ENCODE measurements at regions not wholly inside any gene's neighbourhood (a gene's known extent, or its start where the extent isn't known, plus 50 kb on each side); places are given as distances from the start of the nearest gene placed in this dataset.

DNA sequence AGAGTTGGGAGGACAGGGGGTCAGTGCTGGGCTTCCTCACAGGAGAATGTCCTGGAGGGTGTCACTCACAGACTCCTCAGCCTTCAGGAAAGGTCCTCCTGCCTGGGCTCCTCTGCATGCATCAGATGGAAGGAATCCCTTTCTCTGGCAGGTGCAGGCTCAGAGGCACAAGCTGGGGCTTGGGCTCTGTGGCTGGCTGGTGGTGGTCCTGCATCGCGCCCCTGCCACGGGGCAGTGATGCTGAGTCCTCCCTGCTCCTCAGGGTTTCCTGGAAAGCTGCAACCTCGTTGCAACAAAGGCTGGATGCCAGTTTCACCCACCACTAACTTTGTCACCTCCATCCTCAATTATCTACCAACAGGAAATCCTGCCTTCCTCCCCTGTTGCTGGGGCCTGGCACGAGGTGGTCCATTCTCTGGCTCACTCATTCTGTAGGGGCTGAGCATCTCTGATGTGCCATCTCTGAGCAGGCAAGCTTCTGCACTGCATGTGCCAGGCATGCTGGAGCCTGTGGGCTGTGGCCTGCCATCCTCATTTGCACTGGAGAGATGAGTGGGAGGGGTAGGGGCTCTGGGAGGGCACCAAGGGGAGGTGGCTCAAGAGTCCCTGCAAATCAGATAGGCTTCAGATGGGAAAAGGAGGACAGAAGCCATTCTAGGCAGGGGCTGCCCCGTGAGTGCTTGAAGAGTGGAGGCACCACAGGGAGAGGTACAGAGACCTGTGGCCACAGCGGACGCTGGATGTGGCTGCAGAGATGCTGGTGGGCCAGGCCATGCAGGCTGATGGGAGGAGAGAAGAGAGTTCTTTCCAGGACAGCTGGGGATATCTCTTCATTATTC is 272.6 kb upstream of the HS6ST1 start:
- no peak overlapping the region for H3K4me3 ChIP-seq (replicated peaks; ENCODE audit: insufficient read depth, low read length)
- TF ChIP-seq SPI1 (IDR thresholded peaks at IDR 0.05; ENCODE audit: borderline replicate concordance, low read depth) (no peak), CTCF (IDR thresholded peaks at IDR 0.05; ENCODE audit: insufficient read depth, low read length) (no peak), GABPA (IDR thresholded peaks at IDR 0.05; ENCODE audit: low read depth) (no peak), REST (IDR thresholded peaks at IDR 0.05; ENCODE audit: insufficient replicate concordance, low read depth) (no peak), POLR2AphosphoS5 (IDR thresholded peaks at IDR 0.05; ENCODE audit: low read depth) (no peak)
- no peaks in the 10 kb centered on the region for H3K27me3 ChIP-seq (ENCODE audit: insufficient read depth, poor library complexity, severe bottlenecking)

GRCh38 chr2:128591861-128592822 is 273.5 kb upstream of the HS6ST1 start:
- DNase-seq (ENCODE audit: low read depth in 1 of 2, low spot score in 1 of 2), result no peak
- Histone ChIP-seq H3K4me3 (replicated peaks; ENCODE audit: insufficient read depth, low read length) (no peak overlapping the region), H3K27ac (replicated peaks) (no peak overlapping the region), H3K27me3 (ENCODE audit: insufficient read depth, poor library complexity, severe bottlenecking) (no peaks in the 10 kb centered on the region)
- TF ChIP-seq CTCF (IDR thresholded peaks at IDR 0.05; ENCODE audit: insufficient read depth, low read length) (no peak), POLR2AphosphoS5 (IDR thresholded peaks at IDR 0.05; ENCODE audit: low read depth) (no peak)

More for the DNA sequence above, 272.6 kb upstream of the HS6ST1 start:
- no peak overlapping the region for H3K27ac ChIP-seq (replicated peaks)
- DNase-seq (ENCODE audit: low read depth in 1 of 2, low spot score in 1 of 2), result no peak

GRCh38 chr2:128593518-128593878 is 274.8 kb upstream of the HS6ST1 start:
- Histone ChIP-seq H3K4me3 (replicated peaks; ENCODE audit: insufficient read depth, low read length) (no peak overlapping the region), H3K27me3 (ENCODE audit: insufficient read depth, poor library complexity, severe bottlenecking) (no peaks in the 10 kb centered on the region), H3K27ac (replicated peaks) (no peak overlapping the region)
- TF ChIP-seq REST (IDR thresholded peaks at IDR 0.05; ENCODE audit: insufficient replicate concordance, low read depth) (no peak), GABPA (IDR thresholded peaks at IDR 0.05; ENCODE audit: low read depth) (no peak), SPI1 (IDR thresholded peaks at IDR 0.05; ENCODE audit: borderline replicate concordance, low read depth) (no peak), POLR2AphosphoS5 (IDR thresholded peaks at IDR 0.05; ENCODE audit: low read depth) (no peak)
- DNase-seq (ENCODE audit: low read depth in 1 of 2, low spot score in 1 of 2), result no peak

All from HL-60 (cell line).